Peyer's patch (tissue), 4 donors: ENCODE measurements at regions not wholly inside any gene's neighbourhood (a gene's known extent, or its start where the extent isn't known, plus 50 kb on each side); places are given as distances from the start of the nearest gene placed in this dataset.
"Not testable (repeated sequence)": the region's sequence is repeated elsewhere in the genome, so short reads cannot be mapped to it uniquely, and the experiment has no call there.

Source experiments
- DNase-seq, 3 donors: peaks; one replicate each; pipeline ENCODE4 v3.0.0-alpha.2; 2017 to 2019
- H3K27ac ChIP-seq, 4 donors: fragments of 200-600 bp; sonication (generic); one replicate each; pipeline ENCODE4 v1.5.1; 2016 to 2019
- H3K27me3 ChIP-seq, 2 donors: fragments of 200-600 bp; sonication (generic); one replicate each; pipeline ENCODE4 v1.5.1; 2019
- H3K36me3 ChIP-seq, 3 donors: fragments of 200-600 bp; sonication (generic); one replicate each; pipeline ENCODE4 v1.5.1; 2016 to 2019
- H3K4me1 ChIP-seq, 4 donors: fragments of 200-600 bp; sonication (generic); one replicate each; pipeline ENCODE4 v1.5.1; 2016 to 2019
- H3K4me3 ChIP-seq, 4 donors: fragments of 200-600 bp; sonication (generic); 1 replicate in 3 of 4; 2 replicates in 1 of 4; pipeline ENCODE4 v1.5.1; 2016 to 2019; ENCODE audit warnings: mild to moderate bottlenecking in 1 of 4
- H3K9me3 ChIP-seq, 4 donors: fragments of 200-600 bp; sonication (generic); one replicate each; pipeline ENCODE4 v1.5.1; 2016 to 2019; ENCODE audit warnings: mild to moderate bottlenecking in 1 of 4
- POLR2A ChIP-seq, 2 donors: fragments of 450-650 bp; IDR thresholded peaks; one replicate each; pipeline ENCODE4 v1.5.1; 2017; ENCODE audit warnings: antibody characterized with exemption in 2 of 2, mild to moderate bottlenecking in 2 of 2, moderate library complexity in 2 of 2
- TF ChIP-seq, protein P1 (sequence below), 6 experiments: fragments of 450-650 bp in 4 of 6; fragments of 200-600 bp in 2 of 6; sonication (generic) in 1 of 6; IDR thresholded peaks; one replicate each; pipeline ENCODE4 v1.5.1; 2017 to 2019; ENCODE audit warnings: antibody characterized with exemption in 6 of 6, mild to moderate bottlenecking in 3 of 6, moderate library complexity in 1 of 6

DNA sequence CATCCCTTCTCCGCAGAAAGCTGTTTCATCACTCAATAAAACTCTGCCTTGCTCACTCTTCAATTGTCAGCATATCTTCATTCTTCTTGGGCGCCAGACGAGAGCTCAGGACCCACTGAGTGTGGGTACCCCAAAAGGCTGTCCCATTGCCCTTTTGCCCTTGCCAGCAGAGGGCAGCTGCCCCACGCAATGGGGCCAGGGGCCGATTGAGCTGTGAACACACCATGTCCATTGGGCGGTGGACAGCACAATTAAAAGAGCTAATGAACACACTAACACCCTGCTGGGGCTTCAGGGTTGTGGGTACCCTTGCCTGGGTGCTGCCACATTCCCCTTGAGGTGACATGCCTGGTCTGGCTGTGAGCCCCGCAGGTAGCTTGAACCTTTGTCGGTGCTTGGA, 487.2 kb upstream of the NUDT12 start:
- Histone ChIP-seq H3K4me1 (no peaks in the 10 kb centered on the region), H3K9me3 (no peaks in the 10 kb centered on the region), H3K4me3 (no peak overlapping the region), H3K36me3 (no peaks in the 10 kb centered on the region), H3K27me3 (no peaks in the 10 kb centered on the region), H3K27ac (no peak overlapping the region)
- TF ChIP-seq, protein P1, sequence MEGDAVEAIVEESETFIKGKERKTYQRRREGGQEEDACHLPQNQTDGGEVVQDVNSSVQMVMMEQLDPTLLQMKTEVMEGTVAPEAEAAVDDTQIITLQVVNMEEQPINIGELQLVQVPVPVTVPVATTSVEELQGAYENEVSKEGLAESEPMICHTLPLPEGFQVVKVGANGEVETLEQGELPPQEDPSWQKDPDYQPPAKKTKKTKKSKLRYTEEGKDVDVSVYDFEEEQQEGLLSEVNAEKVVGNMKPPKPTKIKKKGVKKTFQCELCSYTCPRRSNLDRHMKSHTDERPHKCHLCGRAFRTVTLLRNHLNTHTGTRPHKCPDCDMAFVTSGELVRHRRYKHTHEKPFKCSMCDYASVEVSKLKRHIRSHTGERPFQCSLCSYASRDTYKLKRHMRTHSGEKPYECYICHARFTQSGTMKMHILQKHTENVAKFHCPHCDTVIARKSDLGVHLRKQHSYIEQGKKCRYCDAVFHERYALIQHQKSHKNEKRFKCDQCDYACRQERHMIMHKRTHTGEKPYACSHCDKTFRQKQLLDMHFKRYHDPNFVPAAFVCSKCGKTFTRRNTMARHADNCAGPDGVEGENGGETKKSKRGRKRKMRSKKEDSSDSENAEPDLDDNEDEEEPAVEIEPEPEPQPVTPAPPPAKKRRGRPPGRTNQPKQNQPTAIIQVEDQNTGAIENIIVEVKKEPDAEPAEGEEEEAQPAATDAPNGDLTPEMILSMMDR (IDR thresholded peaks at IDR 0.05): no peak
- no peak for TF ChIP-seq POLR2A (IDR thresholded peaks at IDR 0.05)
- no peak for DNase-seq

DNA sequence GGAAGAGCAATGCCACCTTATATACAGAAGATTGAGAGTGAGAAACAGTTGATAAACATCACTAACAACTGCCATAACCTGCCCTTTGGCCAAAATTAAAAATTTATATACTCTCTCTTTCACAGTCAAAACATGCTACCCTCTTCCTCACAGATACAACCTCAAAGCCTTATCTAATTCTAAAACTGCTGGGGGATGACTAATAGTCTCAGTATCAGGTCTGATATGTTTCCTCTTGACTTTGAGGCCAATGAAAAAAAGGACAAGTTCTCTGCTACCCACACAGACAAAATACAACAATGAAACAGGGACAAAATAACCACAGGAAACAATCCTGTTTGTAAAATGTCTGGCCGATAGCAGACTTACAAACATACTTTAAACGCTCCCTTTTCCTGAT, 485.6 kb upstream of the NUDT12 start:
- DNase-seq: no peak
- no peak for TF ChIP-seq POLR2A (IDR thresholded peaks at IDR 0.05)
- TF ChIP-seq, protein P1 (IDR thresholded peaks at IDR 0.05): no peak
- no peaks in the 10 kb centered on the region for H3K4me1 ChIP-seq

DNA sequence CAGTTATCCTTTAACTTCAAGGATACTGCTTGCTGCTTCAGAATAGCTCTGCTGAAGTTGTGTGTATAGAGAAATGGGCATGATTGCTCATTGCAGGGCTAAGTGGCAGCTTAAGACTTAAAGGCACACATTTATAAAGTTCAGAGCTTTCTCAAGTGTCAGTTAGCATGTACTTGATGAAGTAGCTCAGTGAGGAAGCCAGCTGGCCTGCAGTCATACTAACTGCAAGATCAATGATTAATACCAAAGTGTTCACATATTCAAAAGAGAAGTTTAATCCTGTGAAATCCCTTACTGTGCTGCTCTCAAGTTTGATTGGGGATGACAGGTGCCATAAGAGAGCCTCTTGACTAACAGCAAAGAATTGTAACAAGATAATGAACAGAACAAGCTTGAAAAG, 483.4 kb upstream of the NUDT12 start:
- H3K4me1 ChIP-seq: no peaks in the 10 kb centered on the region
- DNase-seq: no peak
- H3K4me3 ChIP-seq: no peak overlapping the region
- TF ChIP-seq POLR2A (IDR thresholded peaks at IDR 0.05): no peak
- TF ChIP-seq, protein P1 (IDR thresholded peaks at IDR 0.05): no peak
- no peaks in the 10 kb centered on the region for H3K9me3 ChIP-seq
- no peaks in the 10 kb centered on the region for H3K27me3 ChIP-seq
- H3K36me3 ChIP-seq: no peaks in the 10 kb centered on the region
- H3K27ac ChIP-seq: no peak overlapping the region

More for the DNA sequence above, 485.6 kb upstream of the NUDT12 start:
- H3K9me3 ChIP-seq: no peaks in the 10 kb centered on the region
- no peak overlapping the region for H3K27ac ChIP-seq
- H3K4me3 ChIP-seq: no peak overlapping the region
- H3K36me3 ChIP-seq: no peaks in the 10 kb centered on the region
- no peaks in the 10 kb centered on the region for H3K27me3 ChIP-seq

DNA sequence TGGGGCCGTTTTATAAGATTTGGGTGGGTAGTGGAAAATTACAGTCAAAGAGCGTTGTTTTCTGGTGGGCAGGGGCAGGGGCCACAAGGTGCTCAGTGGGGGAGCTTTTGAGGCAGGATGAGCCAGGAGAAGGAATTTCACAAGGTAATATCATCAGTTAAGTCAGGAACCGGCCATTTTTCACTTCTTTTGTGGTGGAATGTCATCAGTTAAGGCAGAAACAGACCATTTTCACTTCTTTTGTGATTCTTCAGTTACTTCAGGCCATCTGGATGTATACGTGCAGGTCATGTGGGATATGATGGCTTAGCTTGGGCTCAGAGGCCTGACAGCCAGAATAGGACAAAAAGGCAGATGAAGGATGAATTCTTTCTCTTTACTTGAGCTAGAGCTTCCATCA, 477.3 kb upstream of the NUDT12 start:
- not testable (repeated sequence) for H3K9me3 ChIP-seq, DNase-seq, H3K27ac ChIP-seq, H3K4me3 ChIP-seq, H3K36me3 ChIP-seq, H3K27me3 ChIP-seq, H3K4me1 ChIP-seq

DNA sequence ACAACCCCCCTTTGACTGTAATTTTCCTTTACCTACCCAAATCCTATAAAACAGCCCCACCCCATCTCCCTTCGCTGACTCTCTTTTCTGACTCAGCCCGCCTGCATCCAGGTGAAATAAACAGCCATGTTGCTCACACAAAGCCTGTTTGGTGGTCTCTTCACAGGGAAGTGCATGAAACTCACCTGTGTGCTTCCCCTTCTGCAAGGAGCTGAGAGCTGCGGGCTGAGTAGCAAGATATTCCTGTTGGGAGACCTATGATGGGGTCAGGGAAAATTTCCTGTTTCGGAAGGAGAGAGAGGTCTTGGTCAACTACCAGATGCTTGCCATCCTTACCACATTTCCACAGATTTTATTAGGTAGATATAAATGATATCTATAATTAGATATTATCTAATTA, 474.5 kb upstream of the NUDT12 start:
- H3K27ac ChIP-seq, H3K9me3 ChIP-seq, DNase-seq, H3K27me3 ChIP-seq, H3K4me1 ChIP-seq, H3K36me3 ChIP-seq, H3K4me3 ChIP-seq: not testable (repeated sequence)

DNA sequence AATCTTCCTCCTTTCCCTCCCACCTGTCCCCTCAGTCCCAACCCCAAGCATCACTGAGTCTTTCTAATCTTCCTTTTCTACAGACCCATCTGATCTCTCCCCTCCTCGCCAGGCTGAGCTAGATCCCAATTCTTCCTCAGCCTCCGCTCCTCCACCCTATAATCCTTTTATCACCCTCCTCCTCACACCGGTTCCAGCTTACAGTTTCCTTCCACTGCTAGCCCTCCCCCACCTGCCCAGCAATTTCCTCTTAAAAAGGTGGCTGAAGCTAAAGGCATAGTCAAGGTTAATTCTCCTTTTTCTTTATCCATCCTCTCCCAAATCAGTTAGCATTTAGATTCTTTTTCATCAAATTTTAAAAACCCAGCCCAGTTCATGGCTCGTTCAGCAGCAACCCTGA, 470.6 kb upstream of the NUDT12 start:
- H3K4me3 ChIP-seq, H3K36me3 ChIP-seq, H3K27ac ChIP-seq, H3K27me3 ChIP-seq, H3K9me3 ChIP-seq, DNase-seq, H3K4me1 ChIP-seq: not testable (repeated sequence)

DNA sequence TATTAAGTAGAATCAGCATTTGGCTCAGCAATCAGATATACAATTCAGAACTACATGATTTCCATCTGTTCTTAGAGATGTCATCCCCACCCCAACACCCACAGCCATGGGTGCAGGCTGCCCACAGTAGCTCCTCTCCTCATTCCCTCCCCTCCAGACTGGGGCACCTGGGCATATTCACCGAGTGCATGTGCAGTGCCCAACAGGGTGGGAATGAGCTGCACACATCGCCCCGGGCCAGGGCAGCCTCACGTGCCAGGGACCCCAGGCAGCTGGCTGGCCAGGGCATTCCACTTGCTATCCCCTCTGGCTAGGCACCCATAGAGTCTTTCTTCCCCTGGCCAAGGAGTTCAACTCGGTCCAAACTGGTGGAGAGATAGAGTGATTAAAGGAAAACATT, 461.9 kb upstream of the NUDT12 start:
- TF ChIP-seq, protein P1 (IDR thresholded peaks at IDR 0.05): no peak
- TF ChIP-seq POLR2A (IDR thresholded peaks at IDR 0.05): no peak
- Histone ChIP-seq H3K9me3 (no peaks in the 10 kb centered on the region), H3K27me3 (no peaks in the 10 kb centered on the region), H3K27ac (no peak overlapping the region), H3K4me1 (no peaks in the 10 kb centered on the region), H3K36me3 (no peaks in the 10 kb centered on the region), H3K4me3 (no peak overlapping the region)
- DNase-seq: no peak
